NCI-H1105 treated with DMSO at 0.1 percent for 48 hours (cell line): ENCODE measurements at regions not wholly inside any gene's neighbourhood (a gene's known extent, or its start where the extent isn't known, plus 50 kb on each side); places are given as distances from the start of the nearest gene placed in this dataset.
"Not testable (repeated sequence)": the region's sequence is repeated elsewhere in the genome, so short reads cannot be mapped to it uniquely, and the experiment has no call there.

ENCODE experiments used
- DNase-seq: peaks from one replicate; lab custom pipeline; 2025; lab: John Stamatoyannopoulos, UW

DNA sequence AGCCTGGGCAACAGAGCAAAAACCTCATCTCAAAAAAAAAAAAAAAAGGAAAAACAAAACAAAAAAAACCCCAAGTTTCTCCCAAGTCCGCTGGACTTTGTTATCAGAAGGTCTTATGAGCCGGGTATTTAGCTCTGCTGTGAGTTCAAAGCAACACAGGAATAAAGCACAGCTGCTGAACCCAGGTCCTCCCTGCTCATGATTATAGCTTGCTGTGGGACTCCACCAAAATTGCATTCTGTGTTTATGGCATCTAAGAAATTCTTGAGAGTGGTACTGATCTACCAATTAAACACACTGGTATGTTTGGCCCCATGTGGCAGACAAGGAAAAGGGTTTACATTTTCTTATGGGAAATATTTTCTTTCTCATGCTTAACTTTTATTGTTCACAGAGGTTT, 93.6 kb upstream of the NEDD9 start:
- DNase-seq: no peak

DNA sequence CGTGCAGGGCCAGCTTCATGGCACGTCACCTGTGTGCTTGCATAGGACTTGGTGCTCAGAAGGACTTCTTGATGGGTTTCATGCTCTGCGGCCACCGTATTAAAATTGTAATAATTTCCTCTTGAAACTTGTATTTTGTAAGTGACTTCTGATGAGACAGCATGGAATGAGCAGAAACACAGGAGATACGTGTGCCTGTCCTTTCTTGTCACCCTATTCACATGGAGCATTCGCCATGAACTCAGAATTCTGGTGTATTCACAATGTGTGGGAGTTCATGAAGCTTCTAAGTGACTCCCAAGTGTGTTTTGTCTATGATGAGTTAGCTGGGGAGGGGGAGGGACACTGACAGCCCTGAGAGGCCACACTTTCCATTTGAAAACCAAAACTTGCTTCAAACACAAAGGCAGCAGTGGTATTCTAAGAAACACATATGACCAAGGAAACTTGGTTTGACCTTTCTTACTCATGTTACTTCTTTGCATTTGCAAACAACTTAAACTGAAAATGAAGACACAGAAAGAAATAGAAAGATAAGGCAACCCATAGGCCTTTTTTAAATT, 92.1 kb upstream of the NEDD9 start:
- no peak for DNase-seq

DNA sequence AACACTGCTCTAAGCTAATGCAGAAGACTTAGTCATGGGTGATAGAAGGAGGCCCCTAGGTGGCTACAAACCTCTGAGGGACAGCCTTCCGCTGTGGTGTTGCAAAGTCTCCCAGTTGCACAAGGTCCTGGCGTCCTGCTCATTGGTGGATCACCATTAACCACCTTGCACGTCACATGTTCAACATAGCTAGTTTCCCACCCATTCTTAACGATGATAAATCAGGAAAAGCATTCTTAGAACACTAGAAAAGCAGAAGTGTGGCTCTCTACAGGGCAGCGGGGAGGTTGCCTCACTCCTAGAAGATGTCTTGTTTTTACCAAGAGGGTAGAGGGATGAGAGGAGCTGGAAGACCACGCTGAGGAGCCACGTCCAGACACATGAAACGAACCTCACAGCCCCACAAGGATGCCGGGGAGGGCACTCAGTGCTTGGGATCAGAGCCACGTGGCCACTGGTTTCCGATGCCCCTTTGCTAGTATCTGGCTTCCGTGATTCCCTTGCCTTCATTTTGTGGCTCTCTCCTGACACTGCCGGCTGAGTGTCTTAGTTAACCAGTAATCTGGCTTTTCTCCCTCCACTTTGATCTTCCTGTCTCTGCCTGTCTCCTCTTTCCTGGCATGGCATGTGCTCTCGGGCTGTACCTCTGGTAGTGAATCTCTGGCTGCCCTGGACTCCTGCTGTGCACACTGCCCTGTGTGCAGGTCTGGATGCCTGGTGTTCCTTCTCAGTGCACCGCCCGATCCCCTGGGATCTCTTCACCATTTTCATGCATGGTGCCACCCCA, 91.4 kb upstream of the NEDD9 start:
- no peak for DNase-seq

DNA sequence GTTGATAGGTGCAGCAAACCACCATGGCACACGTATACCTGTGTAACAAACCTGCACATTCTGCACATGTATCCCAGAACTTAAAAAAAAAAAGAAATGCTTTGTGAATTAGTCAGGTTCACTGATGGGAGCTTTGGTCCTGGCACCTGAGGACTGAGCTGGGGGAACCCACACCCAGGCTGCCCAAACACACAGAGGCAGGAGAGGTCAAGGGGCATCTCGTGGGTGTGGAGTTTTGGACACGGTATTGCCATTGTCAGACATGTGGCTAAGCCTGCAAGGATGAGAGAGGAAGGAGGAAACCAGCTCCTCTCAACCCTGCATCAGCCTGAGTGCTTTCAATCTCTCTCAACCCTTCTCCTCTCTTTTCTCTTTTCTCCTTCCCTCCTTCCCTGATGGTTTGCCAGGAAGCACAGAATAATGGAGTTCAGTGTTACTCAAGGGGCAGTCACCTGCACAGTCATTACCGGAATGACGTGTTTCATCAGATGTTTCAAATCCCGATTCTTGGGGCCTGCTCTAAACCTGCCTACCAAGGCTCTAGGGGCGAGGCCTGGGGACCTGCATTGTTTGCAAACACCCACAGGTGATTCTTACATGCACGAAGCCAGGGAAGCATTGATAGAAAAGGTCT, 89.9 kb upstream of the NEDD9 start:
- DNase-seq: no peak

DNA sequence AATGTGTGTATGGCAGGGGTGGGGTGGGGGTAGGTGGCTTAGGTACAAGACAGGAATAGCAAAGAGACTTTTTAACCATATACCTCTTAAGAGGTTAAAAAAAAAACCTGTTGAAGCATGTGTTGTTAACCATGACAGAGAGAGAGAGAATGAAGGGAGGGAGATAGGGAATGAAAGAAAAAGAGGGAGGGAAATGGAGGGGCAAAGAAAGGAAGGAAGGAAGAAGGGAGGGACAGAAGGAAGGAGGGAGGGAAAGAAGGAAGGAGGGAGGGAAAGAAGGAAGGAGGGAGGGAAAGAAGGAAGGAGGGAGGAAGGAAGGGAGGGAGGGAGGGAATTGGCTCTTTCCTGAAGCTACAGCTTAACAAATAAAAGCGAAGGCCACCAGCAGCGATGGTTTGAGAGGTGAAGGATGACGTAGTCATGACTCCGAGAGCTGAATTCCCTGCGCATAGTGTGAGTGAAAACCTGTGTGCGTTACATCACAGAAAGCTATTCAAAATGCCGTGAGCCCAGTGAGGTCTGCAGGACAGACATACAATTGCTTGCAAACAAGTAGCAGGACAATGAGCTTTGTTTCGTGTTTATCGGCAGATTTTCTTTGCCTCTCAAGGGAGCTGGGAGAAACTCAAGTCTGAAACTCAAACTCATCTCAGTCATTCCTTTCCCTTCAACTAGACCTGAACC, 88.6 kb upstream of the NEDD9 start:
- no peak for DNase-seq

DNA sequence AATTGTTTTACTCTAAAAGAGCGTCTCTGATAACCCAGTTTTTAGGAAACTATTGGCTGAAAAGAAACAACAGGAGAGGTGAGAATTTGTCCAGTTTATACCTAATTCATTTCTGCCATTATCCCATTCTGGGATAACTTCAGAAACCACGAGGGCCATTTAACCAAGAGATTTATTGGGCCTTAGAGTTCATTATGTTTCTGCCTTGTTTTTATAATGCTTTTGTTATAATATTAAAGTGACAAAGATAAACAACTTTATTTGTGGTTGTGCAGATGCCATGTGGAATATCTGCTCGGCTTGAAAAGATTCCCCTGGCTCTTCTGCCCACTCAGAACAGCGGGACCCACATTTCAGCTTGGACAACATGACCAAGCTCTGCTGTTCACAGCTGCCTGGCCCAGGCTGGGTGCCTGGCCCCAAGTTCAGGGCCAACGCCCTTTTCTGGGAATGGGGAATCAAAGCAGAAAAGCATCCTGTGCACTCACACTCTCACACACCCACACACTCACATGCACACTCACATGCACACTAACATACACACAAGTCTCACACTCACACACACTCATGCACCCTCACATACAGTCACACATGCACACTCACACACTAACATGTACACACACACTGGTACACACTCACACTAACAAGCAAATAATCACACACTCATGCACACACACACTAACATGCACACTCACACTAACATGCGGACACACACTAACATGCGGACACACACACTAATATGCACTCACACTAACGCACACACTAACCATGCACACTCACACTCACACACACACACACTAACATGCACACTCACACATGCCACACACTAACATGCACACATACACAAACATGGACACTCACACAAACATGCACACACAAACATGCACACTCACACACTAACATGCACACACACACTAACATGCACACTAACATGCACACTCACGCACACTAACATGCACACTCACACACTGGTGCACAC, 86.7 kb upstream of the NEDD9 start:
- no peak for DNase-seq

DNA sequence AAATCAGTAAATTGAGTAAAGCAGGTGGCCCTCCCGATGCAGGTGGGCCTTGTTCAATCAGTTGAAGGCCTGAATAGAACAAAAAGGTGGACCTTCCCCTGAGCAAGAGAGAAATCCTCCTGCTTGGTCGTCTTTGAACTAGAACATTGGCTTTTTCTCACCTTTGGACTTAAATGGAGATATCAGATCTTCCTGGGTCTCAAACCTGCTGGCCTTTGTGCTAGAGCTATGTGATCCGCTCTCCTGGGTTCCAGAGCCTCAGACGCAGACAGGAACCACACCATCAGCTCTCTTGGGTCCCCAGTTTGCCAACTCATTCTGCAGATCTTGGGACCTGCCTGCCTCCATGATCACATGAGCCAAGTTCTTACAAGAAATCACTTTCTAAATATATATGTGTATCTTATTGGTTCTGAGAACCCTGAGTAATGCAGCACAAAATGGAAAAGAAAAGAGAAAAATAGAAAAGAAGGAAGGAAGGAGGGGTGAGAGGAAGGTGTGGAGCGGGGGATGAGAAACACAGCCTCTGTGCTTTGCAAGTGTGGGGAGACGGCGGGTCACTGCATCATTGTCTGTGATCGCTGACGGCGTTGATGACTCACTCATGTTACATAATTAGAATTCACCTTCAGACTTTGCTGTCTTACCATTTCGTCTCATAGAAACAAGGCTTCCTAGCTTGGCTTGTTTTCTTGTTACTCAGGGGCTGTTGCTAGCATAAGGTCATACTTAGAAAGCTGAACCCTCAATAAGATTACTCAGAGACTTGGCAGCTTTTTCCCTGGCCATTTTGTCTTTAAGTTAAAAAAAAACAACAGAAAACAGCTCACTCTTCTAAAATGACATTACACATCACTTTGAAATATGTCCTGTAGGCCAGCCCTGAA, 85.7 kb upstream of the NEDD9 start:
- DNase-seq: no peak

DNA sequence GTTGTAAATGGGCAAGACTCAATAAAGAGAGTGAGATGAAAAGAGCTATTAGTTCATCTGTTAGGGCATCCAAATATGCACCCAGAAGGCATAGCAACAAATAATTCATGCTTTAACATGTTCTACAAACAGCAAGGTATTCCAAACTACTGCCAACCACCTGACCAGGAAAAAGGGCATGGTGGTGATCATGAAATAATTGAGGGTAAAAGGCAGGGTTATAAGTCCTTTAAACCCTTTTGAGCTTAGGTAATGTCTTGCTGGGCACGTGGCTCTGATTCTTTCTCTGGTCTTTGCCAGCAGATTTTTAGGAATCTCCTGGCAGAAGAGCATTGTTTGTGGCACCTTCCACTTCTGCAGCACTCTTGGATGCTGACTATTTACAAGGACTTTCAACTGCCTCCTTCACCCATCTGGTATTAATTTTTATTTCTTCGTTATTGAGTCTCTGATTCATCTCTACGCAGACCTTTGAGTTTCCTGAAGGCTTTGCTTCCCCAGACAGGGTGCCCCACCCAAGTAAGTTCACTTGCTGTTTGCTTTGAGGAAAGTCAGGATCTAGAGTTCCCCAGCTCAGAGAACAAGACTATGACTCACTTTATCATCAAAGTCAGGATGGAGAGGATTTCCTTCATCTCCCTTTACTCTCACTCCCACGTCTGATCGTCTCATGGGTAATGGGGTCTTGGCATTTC, 83.4 kb upstream of the NEDD9 start:
- no peak for DNase-seq

DNA sequence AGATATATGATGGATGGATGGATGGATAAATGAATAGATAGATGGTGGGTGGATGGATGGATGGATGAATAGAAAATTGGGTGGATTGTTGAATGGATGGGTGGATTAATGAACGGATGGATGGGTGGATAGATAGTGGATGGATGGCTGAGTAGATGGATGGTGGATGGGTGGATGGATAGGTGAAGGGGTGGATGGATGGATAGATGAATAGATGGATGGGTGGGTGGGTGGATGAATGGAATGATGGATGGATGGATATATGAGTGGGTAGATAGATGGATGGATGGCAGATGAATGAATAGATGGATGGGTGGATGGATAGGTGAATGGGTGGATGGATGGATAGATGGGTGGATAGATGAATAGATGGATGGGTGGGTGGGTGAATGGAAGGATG, 80.7 kb upstream of the NEDD9 start:
- no peak for DNase-seq

DNA sequence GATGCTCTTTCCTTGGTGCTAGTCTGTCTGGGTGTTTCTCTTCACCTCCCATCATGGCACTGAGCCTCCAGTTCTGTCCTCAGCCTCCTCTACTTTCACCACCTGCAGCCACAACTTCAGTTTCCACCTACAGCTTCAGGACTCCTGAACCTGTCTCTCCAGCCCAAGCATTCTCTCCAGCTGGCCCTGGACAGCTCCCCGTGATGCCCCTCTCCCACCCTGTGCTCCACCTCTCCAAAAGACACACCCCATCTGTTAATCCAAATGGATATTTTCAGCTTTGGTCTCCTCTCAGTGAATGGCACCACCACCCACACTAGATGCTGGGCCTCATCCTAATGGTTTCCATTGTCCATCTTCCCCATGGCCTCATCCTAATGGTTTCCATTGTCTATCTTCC, 79.5 kb upstream of the NEDD9 start:
- DNase-seq: no peak

DNA sequence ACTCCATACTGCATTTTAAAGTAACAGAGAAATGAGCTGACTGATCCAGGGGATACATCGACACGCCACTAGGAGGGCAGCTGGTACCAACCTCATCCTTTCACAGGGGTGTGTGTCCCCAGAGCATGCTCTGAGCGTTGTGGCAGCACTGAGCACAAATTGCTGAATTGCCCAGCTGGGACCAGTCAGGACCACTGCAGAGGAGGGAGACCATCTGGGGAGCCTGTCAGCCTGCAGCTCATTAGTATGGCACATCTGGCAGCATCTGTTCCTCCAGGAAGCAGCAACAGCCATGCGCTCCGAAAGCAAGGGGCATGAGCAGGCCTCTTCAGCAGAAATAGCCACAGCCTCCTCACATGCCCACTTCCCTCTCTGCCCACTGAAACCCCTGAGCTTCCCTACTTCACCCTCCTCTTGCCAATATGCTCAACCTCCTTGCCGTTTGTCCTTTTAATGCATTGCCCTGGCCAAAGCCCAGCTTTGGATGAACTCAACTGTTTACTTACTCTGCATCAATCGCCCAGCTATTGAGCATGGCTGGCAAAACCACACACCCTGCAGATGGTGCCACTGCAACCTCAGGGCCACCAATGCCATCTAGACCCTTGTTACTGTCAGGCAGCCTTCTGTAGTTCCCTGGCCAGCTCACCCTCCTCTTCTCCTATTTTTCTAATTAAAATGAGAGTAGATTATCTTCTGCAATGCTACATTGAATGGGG, 77.6 kb upstream of the NEDD9 start:
- no peak for DNase-seq

DNA sequence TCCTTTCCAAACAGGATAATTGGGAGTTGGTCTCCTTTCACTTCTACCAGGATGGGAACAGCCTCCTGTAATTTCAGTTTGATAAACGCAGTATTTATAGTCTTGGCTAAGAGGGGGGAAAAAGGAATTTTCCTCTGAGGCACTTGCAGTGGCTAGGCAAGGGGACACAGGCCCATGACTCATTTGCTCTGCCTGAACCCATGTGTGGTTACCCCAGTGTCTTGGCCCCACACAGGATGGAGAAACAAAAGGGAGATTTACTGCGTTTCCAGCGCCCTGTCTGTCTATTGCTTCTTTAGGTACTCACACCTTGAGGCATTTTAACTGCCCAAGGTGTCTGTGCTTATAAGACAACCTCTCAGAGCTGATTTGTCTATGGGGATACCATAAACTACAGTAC, 74.8 kb upstream of the NEDD9 start:
- no peak for DNase-seq

DNA sequence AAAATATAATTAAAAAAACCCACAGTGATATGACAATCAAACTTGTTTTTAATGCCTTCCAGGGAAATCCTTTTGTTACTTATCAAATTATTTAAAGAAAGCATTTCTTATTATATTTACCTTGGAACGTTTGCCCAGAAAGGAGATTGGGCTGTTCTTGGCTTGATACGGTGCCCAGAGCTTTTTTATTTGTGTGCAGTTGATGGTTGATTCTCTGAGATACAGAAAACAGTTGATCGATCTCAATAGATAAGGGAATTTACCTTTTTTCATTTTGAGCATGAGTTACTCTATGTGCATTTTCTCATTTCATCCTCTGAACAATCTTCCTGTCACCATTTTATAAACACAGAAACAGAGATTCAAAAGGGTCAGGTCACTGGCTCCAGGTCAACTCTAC, 72.5 kb upstream of the NEDD9 start:
- no peak for DNase-seq

DNA sequence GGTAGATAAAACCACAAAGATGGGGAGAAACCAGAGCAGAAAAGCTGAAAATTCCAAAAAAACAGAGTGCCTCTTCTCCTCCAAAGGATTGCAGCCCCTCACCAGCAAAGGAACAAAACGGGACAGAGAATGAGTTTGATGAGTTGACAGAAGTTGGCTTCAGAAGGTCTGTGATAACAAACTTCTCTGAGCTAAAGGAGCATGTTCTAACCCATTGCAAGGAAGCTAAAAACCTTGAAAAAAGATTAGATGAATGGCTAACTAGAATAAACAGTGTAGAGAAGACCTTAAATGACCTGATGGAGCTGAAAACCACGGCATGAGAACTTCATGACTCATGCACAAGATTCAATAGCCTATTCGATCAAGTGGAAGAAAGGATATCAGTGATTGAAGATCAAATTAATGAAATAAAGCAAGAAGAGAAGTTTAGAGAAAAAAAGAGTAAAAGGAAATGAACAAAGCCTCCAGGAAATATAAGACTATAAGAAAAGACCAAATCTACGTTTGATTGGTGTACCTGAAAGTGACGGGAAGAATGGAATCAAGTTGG, 67.5 kb upstream of the NEDD9 start:
- DNase-seq: not testable (repeated sequence)

DNA sequence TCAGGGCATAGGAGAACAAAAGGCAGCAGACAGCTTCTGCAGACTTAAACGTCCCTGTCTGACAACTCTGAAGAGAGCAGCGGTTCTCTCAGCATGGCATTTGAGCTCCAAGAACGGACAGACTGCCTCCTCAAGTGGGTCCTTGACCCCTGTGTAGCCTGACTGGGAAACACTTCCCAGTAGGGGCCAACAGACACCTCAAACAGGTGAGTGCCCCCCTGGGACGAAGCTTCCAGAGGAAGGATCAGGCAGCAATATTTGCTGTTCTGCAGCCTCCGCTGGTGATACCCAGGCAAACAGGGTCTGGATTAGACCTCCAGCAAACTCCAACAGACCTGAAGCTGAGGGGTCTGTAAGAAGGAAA, 66.9 kb upstream of the NEDD9 start:
- not testable (repeated sequence) for DNase-seq

DNA sequence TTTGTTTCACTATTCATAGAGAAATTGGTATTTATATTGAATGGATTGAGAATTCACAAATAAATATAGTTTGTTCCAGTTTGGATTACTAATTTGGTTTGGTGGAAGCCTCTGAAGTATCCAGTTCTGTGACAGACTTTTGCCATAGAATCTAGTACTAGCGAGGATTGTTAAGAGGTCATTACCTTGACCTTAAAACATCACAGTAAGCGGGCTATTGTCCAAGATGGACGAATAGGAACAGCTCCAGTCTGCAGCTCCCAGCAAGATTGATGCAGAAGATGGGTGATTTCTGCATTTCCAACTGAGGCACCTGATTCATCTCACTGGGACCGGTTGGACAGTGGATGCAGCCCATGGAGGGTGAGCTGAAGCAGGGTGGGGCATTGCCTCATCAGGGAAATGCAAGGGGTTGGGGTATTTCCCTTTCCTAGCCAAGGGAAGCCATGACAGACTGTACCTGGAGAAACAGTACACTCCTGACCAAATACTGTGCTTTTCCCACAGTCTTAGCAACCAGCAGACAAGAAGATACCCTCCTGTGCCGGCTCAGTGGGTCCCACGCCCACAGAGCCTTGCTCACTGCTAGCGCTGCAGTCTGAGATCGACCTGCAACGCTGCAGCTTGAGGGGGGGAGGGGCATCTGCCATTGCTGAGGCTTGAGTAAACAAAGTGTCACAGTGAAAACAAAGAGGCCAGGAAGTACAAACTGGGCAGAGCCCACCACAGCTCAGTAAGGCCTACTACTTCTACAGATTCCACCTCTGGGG, 66.4 kb upstream of the NEDD9 start:
- DNase-seq: no peak

DNA sequence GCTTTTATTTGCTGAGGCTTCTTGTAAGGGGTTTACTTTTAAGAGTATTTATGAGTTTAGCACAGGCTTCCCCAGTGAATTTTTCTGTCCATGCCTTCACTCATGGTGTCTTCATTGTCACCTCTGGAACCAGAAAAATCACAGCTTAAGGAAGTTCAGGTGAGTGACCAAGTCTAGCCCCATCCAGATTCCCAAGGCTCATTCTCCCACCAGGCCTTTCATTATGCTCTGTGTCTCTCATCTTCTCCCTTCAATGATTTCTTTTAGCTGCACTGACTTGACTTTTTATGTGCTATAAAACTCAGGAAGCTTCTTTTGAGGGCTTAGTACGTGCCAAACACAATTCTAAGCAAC, 64.9 kb upstream of the NEDD9 start:
- DNase-seq: no peak
